Chondrocyte (in vitro differentiated cells): ENCODE measurements at regions not wholly inside any gene's neighbourhood (a gene's known extent, or its start where the extent isn't known, plus 50 kb on each side); places are given as distances from the start of the nearest gene placed in this dataset.

ENCODE experiments used
- DNase-seq: peaks from one replicate; pipeline ENCODE4 v3.0.0; 2021; ENCODE audit warnings: mixed read lengths, low spot score
- H3K27ac Mint-ChIP-seq: one replicate; pipeline ENCODE4 v1.8.0; 2021; ENCODE audit warnings: mild to moderate bottlenecking, moderate library complexity, mixed read lengths; ENCODE audit not compliant: unreplicated experiment
- H3K27me3 Mint-ChIP-seq: 2 replicates; pipeline ENCODE4 v1.8.0; 2021; ENCODE audit warnings: low read depth, mixed read lengths
- H3K36me3 Mint-ChIP-seq: 2 replicates; pipeline ENCODE4 v1.8.0; 2021; ENCODE audit warnings: low read depth, mixed read lengths
- H3K4me1 Mint-ChIP-seq: 2 replicates; pipeline ENCODE4 v1.8.0; 2021; ENCODE audit warnings: low read depth, mild to moderate bottlenecking, mixed read lengths
- H3K4me3 Mint-ChIP-seq: one replicate; pipeline ENCODE4 v1.8.0; 2021; ENCODE audit warnings: mild to moderate bottlenecking, moderate library complexity, mixed read lengths; ENCODE audit not compliant: unreplicated experiment
- H3K9me3 Mint-ChIP-seq: 2 replicates; pipeline ENCODE4 v1.8.0; 2021; ENCODE audit warnings: low read depth, mixed read lengths
- CTCF ChIP-seq: fragments of 200-600 bp; sonication (generic); IDR thresholded peaks from 2 replicates; pipeline ENCODE4 v1.5.0; 2021; ENCODE audit warnings: antibody characterized with exemption, mild to moderate bottlenecking, moderate library complexity

GRCh38 chr5:148910216-148910615 lies 83.8 kb downstream of the ADRB2 start:
- Mint-ChIP-seq H3K9me3 (no peaks in the 10 kb centered on the region), H3K27me3 (no peaks in the 10 kb centered on the region), H3K4me3 (no peak overlapping the region), H3K27ac (peak overlapping the region; percentile 53), H3K4me1 (peaks cover 50% of the 10 kb centered on the region), H3K36me3 (no peaks in the 10 kb centered on the region)
- TF ChIP-seq CTCF = no peak
- DNase-seq = no peak

GRCh38 chr5:148910686-148911361 lies 84.4 kb downstream of the ADRB2 start:
- Mint-ChIP-seq H3K27me3 (no peaks in the 10 kb centered on the region), H3K36me3 (no peaks in the 10 kb centered on the region), H3K9me3 (no peaks in the 10 kb centered on the region), H3K27ac (peak overlapping the region; percentile 20), H3K4me1 (peaks cover 55% of the 10 kb centered on the region), H3K4me3 (no peak overlapping the region)
- no peak for DNase-seq
- TF ChIP-seq CTCF = no peak

- no peak for TF ChIP-seq CTCF
- Mint-ChIP-seq H3K9me3 (no peaks in the 10 kb centered on the region), H3K4me3 (no peak overlapping the region), H3K27me3 (no peaks in the 10 kb centered on the region), H3K4me1 (peaks cover 55% of the 10 kb centered on the region), H3K27ac (no peak overlapping the region), H3K36me3 (no peaks in the 10 kb centered on the region)
- no peak for DNase-seq
Measured at GRCh38 chr5:148911386-148911785, 85.0 kb downstream of the ADRB2 start.

- DNase-seq = no peak
- no peaks in the 10 kb centered on the region for H3K36me3 Mint-ChIP-seq
- H3K9me3 Mint-ChIP-seq = no peaks in the 10 kb centered on the region
- H3K27me3 Mint-ChIP-seq = no peaks in the 10 kb centered on the region
- H3K4me1 Mint-ChIP-seq = peaks cover 55% of the 10 kb centered on the region
- TF ChIP-seq CTCF = no peak
- no peak overlapping the region for H3K27ac Mint-ChIP-seq
- H3K4me3 Mint-ChIP-seq = no peak overlapping the region
Measured at GRCh38 chr5:148912146-148912545, 85.7 kb downstream of the ADRB2 start.

GRCh38 chr5:148912714-148913398 lies 86.4 kb downstream of the ADRB2 start:
- H3K9me3 Mint-ChIP-seq = no peaks in the 10 kb centered on the region
- peak overlapping the region; percentile 89 for H3K27ac Mint-ChIP-seq
- H3K36me3 Mint-ChIP-seq = no peaks in the 10 kb centered on the region
- peaks cover 55% of the 10 kb centered on the region for H3K4me1 Mint-ChIP-seq
- H3K27me3 Mint-ChIP-seq = no peaks in the 10 kb centered on the region
- peak; percentile 74 for TF ChIP-seq CTCF
- no peak overlapping the region for H3K4me3 Mint-ChIP-seq
- DNase-seq = no peak
